ENCODE measurements at regions not wholly inside any gene's neighbourhood (a gene's known extent, or its start where the extent isn't known, plus 50 kb on each side); places are given as distances from the start of the nearest gene placed in this dataset.
"Not testable (repeated sequence)": the region's sequence is repeated elsewhere in the genome, so short reads cannot be mapped to it uniquely, and the experiment has no call there.

DNA sequence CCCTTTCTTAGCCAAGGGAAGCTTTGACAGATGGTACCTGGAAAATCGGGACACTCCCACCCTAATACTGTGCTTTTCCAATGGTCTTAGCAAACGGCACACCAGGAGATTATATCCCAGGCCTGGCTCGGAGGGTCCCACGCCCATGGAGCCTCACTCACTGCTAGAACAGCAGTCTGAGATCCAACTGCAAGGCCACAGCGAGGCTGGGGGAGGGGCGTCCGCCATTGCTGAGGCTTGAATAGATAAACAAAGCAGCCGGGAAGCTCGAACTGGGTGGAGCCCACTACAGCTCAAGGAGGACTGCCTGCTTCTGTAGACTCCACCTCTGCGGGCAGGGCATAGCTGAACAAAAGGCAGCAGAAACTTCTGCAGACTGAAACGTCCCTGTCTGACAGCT, 225.6 kb upstream of the EDNRA start:
- H3K27ac ChIP-seq (ENCODE audit: low read length); H3K27me3 ChIP-seq (ENCODE audit: low read depth, low read length); H3K4me1 ChIP-seq (ENCODE audit: control insufficient read depth in 1 of 2, insufficient read depth in 2 of 2, low read length in 2 of 2); H3K4me3 ChIP-seq (ENCODE audit: low read depth in 1 of 2, low read length in 2 of 2); H3K9me3 ChIP-seq (ENCODE audit: control insufficient read depth in 1 of 2, low read length in 2 of 2); H3K36me3 ChIP-seq (ENCODE audit: control insufficient read depth in 1 of 2, insufficient read depth in 2 of 2, low read length in 2 of 2): not testable (repeated sequence)

GRCh38 chr4:147259271-147259670, 221.6 kb upstream of the EDNRA start:
- H3K4me1 ChIP-seq (ENCODE audit: control insufficient read depth in 1 of 2, insufficient read depth in 2 of 2, low read length in 2 of 2); H3K36me3 ChIP-seq (ENCODE audit: control insufficient read depth in 1 of 2, insufficient read depth in 2 of 2, low read length in 2 of 2); H3K4me3 ChIP-seq (ENCODE audit: low read depth in 1 of 2, low read length in 2 of 2); H3K27ac ChIP-seq (ENCODE audit: low read length); H3K27me3 ChIP-seq (ENCODE audit: low read depth, low read length); H3K9me3 ChIP-seq (ENCODE audit: control insufficient read depth in 1 of 2, low read length in 2 of 2): not testable (repeated sequence)

DNA sequence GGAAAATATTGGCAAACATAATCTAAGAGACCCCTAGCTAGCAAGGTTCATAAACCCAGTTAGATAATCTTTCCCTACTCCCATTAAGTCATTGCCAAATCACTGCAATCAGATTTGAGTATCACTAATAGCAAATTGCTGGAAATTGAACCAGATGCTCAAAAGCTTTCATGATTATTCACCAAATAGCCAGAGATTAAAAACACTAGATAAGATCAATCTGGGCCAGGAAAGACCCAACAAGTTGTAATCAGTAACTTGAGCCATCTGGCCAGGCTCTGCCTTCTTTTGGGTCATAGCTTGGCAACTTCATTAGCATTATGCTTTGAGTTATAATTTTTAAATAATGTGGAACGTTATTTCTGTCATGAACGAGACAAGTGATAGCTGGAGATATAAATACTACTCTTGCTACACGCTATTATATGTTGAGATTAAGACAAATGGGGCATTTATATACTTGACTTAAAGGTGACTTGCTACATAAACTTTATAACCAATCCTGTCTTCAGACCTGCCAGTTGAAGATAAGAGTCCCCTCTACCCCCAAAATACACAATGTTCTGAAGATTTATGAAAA, 196.6 kb upstream of the EDNRA start:
- Histone ChIP-seq H3K4me1 (ENCODE audit: control insufficient read depth in 1 of 2, insufficient read depth in 2 of 2, low read length in 2 of 2) (no peaks in the 10 kb centered on the region), H3K9me3 (ENCODE audit: control insufficient read depth in 1 of 2, low read length in 2 of 2) (peaks cover 0 to 5% of the 10 kb centered on the region in 2 donors), H3K27ac (ENCODE audit: low read length) (no peak overlapping the region), H3K4me3 (ENCODE audit: low read depth in 1 of 2, low read length in 2 of 2) (no peak overlapping the region), H3K36me3 (ENCODE audit: control insufficient read depth in 1 of 2, insufficient read depth in 2 of 2, low read length in 2 of 2) (no peaks in the 10 kb centered on the region), H3K27me3 (ENCODE audit: low read depth, low read length) (no peaks in the 10 kb centered on the region)

DNA sequence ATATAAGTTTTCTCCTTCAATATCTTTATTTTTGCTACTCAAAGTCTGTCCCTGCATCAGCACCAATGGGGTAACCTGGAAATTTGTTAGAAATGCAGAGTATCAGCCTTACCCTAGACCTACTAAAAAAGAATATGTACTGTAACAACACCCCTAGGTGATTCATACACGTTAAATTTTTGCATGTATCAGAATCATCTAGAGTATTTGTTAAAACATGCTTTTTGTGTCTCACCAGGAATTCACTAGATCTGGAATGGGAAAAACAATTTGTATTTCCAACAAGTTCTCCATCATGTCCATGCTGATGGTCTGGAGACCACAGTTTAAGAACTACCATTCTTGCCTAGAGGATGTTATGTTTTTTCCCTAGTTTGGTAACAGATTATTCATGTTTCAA, 196.0 kb upstream of the EDNRA start:
- H3K4me3 ChIP-seq (ENCODE audit: low read depth in 1 of 2, low read length in 2 of 2): no peak overlapping the region
- no peak overlapping the region for H3K27ac ChIP-seq (ENCODE audit: low read length)
- H3K9me3 ChIP-seq (ENCODE audit: control insufficient read depth in 1 of 2, low read length in 2 of 2): peaks cover 0 to 5% of the 10 kb centered on the region in 2 donors
- no peaks in the 10 kb centered on the region for H3K27me3 ChIP-seq (ENCODE audit: low read depth, low read length)
- H3K4me1 ChIP-seq (ENCODE audit: control insufficient read depth in 1 of 2, insufficient read depth in 2 of 2, low read length in 2 of 2): no peaks in the 10 kb centered on the region
- H3K36me3 ChIP-seq (ENCODE audit: control insufficient read depth in 1 of 2, insufficient read depth in 2 of 2, low read length in 2 of 2): no peaks in the 10 kb centered on the region

- H3K9me3 ChIP-seq (ENCODE audit: control insufficient read depth in 1 of 2, low read length in 2 of 2): peaks cover 0 to 5% of the 10 kb centered on the region in 2 donors
- no peak overlapping the region for H3K27ac ChIP-seq (ENCODE audit: low read length)
- no peak overlapping the region for H3K4me3 ChIP-seq (ENCODE audit: low read depth in 1 of 2, low read length in 2 of 2)
- no peaks in the 10 kb centered on the region for H3K27me3 ChIP-seq (ENCODE audit: low read depth, low read length)
- H3K4me1 ChIP-seq (ENCODE audit: control insufficient read depth in 1 of 2, insufficient read depth in 2 of 2, low read length in 2 of 2): no peaks in the 10 kb centered on the region
- no peaks in the 10 kb centered on the region for H3K36me3 ChIP-seq (ENCODE audit: control insufficient read depth in 1 of 2, insufficient read depth in 2 of 2, low read length in 2 of 2)
These were observed 195.1 kb upstream of the EDNRA start for GRCh38 chr4:147285751-147286150.

DNA sequence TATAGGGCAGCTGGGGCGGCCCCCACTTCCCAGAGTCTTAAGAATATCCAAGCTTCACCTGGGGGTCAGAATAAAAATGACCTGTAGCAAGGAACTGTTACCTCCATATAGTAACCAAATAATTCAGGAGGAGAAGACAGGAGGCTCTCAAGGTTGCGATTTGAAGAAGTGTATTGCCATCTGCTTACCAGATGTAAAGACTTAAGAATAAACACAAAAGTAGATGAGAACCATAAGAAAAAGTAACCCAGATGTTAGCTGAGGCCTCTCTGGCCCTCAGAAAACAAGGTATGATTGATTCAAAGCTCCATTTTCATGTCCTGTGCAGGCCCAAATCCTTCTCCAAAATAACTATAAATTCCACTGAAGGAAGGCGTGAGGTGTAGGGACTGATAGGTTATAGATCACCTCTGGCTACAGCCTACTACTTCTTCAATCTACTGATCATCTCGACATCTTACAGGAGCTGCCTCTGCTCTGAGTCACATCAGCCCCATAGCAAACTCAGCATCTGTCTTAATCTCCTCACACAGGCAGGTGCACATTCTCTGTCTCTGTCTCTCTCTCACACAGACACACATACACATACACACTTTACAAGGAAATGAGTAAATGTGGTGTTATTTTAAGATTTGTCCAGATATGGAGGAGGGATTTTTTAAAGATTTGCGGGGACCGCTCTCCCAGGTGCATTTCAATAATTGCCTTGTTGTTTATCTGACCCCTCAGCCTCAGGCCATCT, 193.9 kb upstream of the EDNRA start:
- H3K27ac ChIP-seq (ENCODE audit: low read length): no peak overlapping the region
- no peaks in the 10 kb centered on the region for H3K9me3 ChIP-seq (ENCODE audit: control insufficient read depth in 1 of 2, low read length in 2 of 2)
- H3K36me3 ChIP-seq (ENCODE audit: control insufficient read depth in 1 of 2, insufficient read depth in 2 of 2, low read length in 2 of 2): no peaks in the 10 kb centered on the region
- H3K27me3 ChIP-seq (ENCODE audit: low read depth, low read length): no peaks in the 10 kb centered on the region
- H3K4me1 ChIP-seq (ENCODE audit: control insufficient read depth in 1 of 2, insufficient read depth in 2 of 2, low read length in 2 of 2): no peaks in the 10 kb centered on the region
- no peak overlapping the region for H3K4me3 ChIP-seq (ENCODE audit: low read depth in 1 of 2, low read length in 2 of 2)

DNA sequence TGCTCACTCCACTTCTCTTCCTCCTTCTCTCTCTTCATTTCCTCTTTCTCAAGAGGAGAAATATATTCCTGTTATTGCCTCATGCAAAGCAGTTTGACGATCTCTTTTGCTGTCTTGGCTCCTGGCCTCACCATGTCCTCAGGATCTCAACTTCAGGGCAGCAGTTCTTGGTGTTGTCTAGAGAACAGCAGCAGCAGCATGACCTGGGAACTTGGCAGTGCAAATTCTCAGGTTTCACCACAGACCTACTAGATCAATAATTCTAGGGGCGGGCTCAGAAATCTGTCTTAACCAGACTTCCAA, 193.4 kb upstream of the EDNRA start:
- no peaks in the 10 kb centered on the region for H3K27me3 ChIP-seq (ENCODE audit: low read depth, low read length)
- H3K4me1 ChIP-seq (ENCODE audit: control insufficient read depth in 1 of 2, insufficient read depth in 2 of 2, low read length in 2 of 2): no peaks in the 10 kb centered on the region
- H3K9me3 ChIP-seq (ENCODE audit: control insufficient read depth in 1 of 2, low read length in 2 of 2): no peaks in the 10 kb centered on the region
- H3K36me3 ChIP-seq (ENCODE audit: control insufficient read depth in 1 of 2, insufficient read depth in 2 of 2, low read length in 2 of 2): no peaks in the 10 kb centered on the region
- H3K27ac ChIP-seq (ENCODE audit: low read length): no peak overlapping the region
- no peak overlapping the region for H3K4me3 ChIP-seq (ENCODE audit: low read depth in 1 of 2, low read length in 2 of 2)

DNA sequence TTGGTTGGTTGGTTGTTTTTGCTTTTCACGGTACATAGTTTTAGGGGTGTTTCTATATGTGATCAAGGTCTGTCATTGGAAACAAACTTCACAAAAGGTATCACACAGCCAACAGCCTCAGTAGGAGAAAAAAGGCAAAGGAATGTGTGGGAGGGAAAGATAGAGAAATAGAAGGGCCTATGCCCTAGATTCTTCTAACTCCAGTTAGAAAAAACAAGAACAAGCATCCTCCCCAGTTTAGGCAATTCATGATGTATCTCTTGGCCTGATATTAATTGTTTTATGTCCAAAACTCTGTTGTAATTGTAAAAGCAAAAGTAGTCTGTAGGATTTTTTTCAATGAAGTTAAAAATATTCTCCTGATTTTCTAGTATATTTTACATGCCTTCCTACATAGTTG, 192.4 kb upstream of the EDNRA start:
- Histone ChIP-seq H3K27ac (ENCODE audit: low read length) (no peak overlapping the region), H3K27me3 (ENCODE audit: low read depth, low read length) (no peaks in the 10 kb centered on the region), H3K4me3 (ENCODE audit: low read depth in 1 of 2, low read length in 2 of 2) (no peak overlapping the region), H3K9me3 (ENCODE audit: control insufficient read depth in 1 of 2, low read length in 2 of 2) (no peaks in the 10 kb centered on the region), H3K4me1 (ENCODE audit: control insufficient read depth in 1 of 2, insufficient read depth in 2 of 2, low read length in 2 of 2) (no peaks in the 10 kb centered on the region), H3K36me3 (ENCODE audit: control insufficient read depth in 1 of 2, insufficient read depth in 2 of 2, low read length in 2 of 2) (no peaks in the 10 kb centered on the region)

- no peaks in the 10 kb centered on the region for H3K36me3 ChIP-seq (ENCODE audit: control insufficient read depth in 1 of 2, insufficient read depth in 2 of 2, low read length in 2 of 2)
- no peak overlapping the region for H3K27ac ChIP-seq (ENCODE audit: low read length)
- no peaks in the 10 kb centered on the region for H3K9me3 ChIP-seq (ENCODE audit: control insufficient read depth in 1 of 2, low read length in 2 of 2)
- no peaks in the 10 kb centered on the region for H3K4me1 ChIP-seq (ENCODE audit: control insufficient read depth in 1 of 2, insufficient read depth in 2 of 2, low read length in 2 of 2)
- no peaks in the 10 kb centered on the region for H3K27me3 ChIP-seq (ENCODE audit: low read depth, low read length)
- no peak overlapping the region for H3K4me3 ChIP-seq (ENCODE audit: low read depth in 1 of 2, low read length in 2 of 2)
These were observed 191.7 kb upstream of the EDNRA start for GRCh38 chr4:147289181-147289580.

DNA sequence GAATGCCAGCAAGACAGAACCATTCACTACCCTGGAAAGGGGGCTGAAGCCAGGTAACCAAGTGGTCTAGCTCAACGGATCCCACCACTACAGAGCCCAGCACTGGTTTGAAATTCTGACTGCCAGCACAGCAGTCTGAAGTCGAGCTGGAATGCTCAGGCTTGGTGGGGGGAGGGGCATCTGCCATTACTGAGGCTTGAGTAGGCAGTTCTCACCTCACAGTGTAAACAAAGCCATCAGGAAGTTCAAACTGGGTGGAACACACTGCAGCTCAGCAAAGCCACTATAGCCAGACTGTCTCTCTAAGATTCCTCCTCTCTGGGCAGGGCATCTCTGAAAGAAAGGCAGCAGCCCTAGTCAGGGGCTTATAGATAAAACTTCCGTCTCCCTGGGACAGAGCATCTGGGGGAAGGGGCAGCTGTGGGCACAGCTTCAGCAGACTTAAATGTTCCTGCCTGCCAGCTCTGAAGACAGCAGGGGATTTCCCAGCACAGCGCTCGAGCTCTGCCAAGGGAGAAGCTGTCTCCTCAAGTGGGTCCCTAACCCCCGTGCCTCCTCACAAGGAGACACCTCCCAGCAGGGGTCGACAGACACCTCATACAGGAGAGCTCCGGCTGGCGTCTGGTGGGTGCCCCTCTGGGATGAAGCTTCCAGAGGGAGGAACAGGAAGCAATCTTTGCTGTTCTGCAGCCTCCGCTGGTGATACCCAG, 188.1 kb upstream of the EDNRA start:
- H3K9me3 ChIP-seq (ENCODE audit: control insufficient read depth in 1 of 2, low read length in 2 of 2); H3K4me1 ChIP-seq (ENCODE audit: control insufficient read depth in 1 of 2, insufficient read depth in 2 of 2, low read length in 2 of 2); H3K4me3 ChIP-seq (ENCODE audit: low read depth in 1 of 2, low read length in 2 of 2); H3K27ac ChIP-seq (ENCODE audit: low read length); H3K27me3 ChIP-seq (ENCODE audit: low read depth, low read length); H3K36me3 ChIP-seq (ENCODE audit: control insufficient read depth in 1 of 2, insufficient read depth in 2 of 2, low read length in 2 of 2): not testable (repeated sequence)

GRCh38 chr4:147293314-147293677, 187.6 kb upstream of the EDNRA start:
- H3K27ac ChIP-seq (ENCODE audit: low read length); H3K27me3 ChIP-seq (ENCODE audit: low read depth, low read length); H3K9me3 ChIP-seq (ENCODE audit: control insufficient read depth in 1 of 2, low read length in 2 of 2); H3K4me1 ChIP-seq (ENCODE audit: control insufficient read depth in 1 of 2, insufficient read depth in 2 of 2, low read length in 2 of 2); H3K4me3 ChIP-seq (ENCODE audit: low read depth in 1 of 2, low read length in 2 of 2); H3K36me3 ChIP-seq (ENCODE audit: control insufficient read depth in 1 of 2, insufficient read depth in 2 of 2, low read length in 2 of 2): not testable (repeated sequence)

GRCh38 chr4:147299205-147299604, 181.7 kb upstream of the EDNRA start:
- Histone ChIP-seq H3K4me3 (ENCODE audit: low read depth in 1 of 2, low read length in 2 of 2) (no peak overlapping the region), H3K36me3 (ENCODE audit: control insufficient read depth in 1 of 2, insufficient read depth in 2 of 2, low read length in 2 of 2) (no peaks in the 10 kb centered on the region), H3K9me3 (ENCODE audit: control insufficient read depth in 1 of 2, low read length in 2 of 2) (no peaks in the 10 kb centered on the region), H3K4me1 (ENCODE audit: control insufficient read depth in 1 of 2, insufficient read depth in 2 of 2, low read length in 2 of 2) (no peaks in the 10 kb centered on the region), H3K27ac (ENCODE audit: low read length) (no peak overlapping the region), H3K27me3 (ENCODE audit: low read depth, low read length) (no peaks in the 10 kb centered on the region)
